Activated B cell treated with CpG ODN at 0.5 μM for 24 hours (primary cell): ENCODE measurements at regions not wholly inside any gene's neighbourhood (a gene's known extent, or its start where the extent isn't known, plus 50 kb on each side); places are given as distances from the start of the nearest gene placed in this dataset.

Experiments
- ATAC-seq: fragments of 200-7000 bp; cut with Tn5 transposase; one replicate; pipeline ENCODE4 v1.10.0; 2021; ENCODE audit warnings: low read depth, mild to moderate bottlenecking, moderate library complexity
- CTCF ChIA-PET: fragments of 350-600 bp; sonication (Branson Sonifier 250); formaldehyde crosslinking; loops from one replicate; lab custom pipeline; 2021; ENCODE audit warnings: antibody characterized with exemption; lab: Charles Lee
- POLR2A ChIA-PET: fragments of 350-600 bp; sonication (Branson Sonifier 250); formaldehyde crosslinking; loops from one replicate; lab custom pipeline; 2021; ENCODE audit warnings: antibody characterized with exemption; lab: Charles Lee
- DNase-seq: peaks from one replicate; pipeline ENCODE4 v3.0.0; 2022
- H3K27ac Mint-ChIP-seq: one replicate; pipeline ENCODE4 v1.8.0; 2020; ENCODE audit warnings: mixed read lengths
- H3K27me3 Mint-ChIP-seq: one replicate; pipeline ENCODE4 v1.8.0; 2021; ENCODE audit warnings: mixed read lengths
- H3K36me3 Mint-ChIP-seq: one replicate; pipeline ENCODE4 v1.8.0; 2021; ENCODE audit warnings: low read depth, mixed read lengths
- H3K4me1 Mint-ChIP-seq: one replicate; pipeline ENCODE4 v1.8.0; 2021; ENCODE audit warnings: mixed read lengths
- H3K4me3 Mint-ChIP-seq: one replicate; pipeline ENCODE4 v1.8.0; 2020; ENCODE audit warnings: mild to moderate bottlenecking, mixed read lengths
- H3K9me3 Mint-ChIP-seq: one replicate; pipeline ENCODE4 v1.8.0; 2020; ENCODE audit warnings: mixed read lengths
- intact Hi-C: fragments of 100-400 bp; cut with micrococcal nuclease; formaldehyde crosslinking; loops from one replicate; pipeline ENCODE4 v1.15.1; 2024
- TF ChIP-seq, protein P1 (sequence below): fragments of 200-600 bp; IDR thresholded peaks from one replicate; pipeline ENCODE4 v1.8.0; 2022; ENCODE audit warnings: antibody characterized with exemption, mild to moderate bottlenecking

DNA sequence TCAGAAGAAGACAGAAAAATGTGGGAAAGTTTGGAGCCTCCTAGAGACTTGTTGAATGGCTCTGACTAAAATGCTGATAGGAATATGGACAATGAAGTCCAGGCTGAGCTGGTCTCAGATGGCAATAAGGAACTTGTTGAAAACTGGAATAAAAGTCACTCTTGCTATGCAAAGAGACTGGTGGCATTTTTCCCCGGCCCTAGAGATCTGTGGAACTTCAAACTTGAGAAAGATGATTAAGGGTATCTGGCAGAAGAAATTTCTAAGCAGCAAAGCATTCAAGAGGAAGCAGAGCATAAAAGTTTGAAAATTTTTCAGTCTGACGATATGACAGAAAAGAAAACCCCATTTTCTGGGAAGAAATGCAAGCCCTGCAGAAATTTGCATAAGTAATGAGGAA is 159.3 kb downstream of the MREG start:
- ChIA-PET CTCF (no interaction called here), POLR2A (no interaction called here)
- peaks cover 5% of the 10 kb centered on the region for H3K9me3 Mint-ChIP-seq
- ATAC-seq (no peak), DNase-seq (no peak)
- H3K4me3 Mint-ChIP-seq: no peak overlapping the region
- H3K4me1 Mint-ChIP-seq: no peaks in the 10 kb centered on the region
- H3K36me3 Mint-ChIP-seq: no peaks in the 10 kb centered on the region
- intact Hi-C loops: no loop called here
- H3K27me3 Mint-ChIP-seq: peaks cover 2% of the 10 kb centered on the region
- H3K27ac Mint-ChIP-seq: no peak overlapping the region
- TF ChIP-seq, protein P1, sequence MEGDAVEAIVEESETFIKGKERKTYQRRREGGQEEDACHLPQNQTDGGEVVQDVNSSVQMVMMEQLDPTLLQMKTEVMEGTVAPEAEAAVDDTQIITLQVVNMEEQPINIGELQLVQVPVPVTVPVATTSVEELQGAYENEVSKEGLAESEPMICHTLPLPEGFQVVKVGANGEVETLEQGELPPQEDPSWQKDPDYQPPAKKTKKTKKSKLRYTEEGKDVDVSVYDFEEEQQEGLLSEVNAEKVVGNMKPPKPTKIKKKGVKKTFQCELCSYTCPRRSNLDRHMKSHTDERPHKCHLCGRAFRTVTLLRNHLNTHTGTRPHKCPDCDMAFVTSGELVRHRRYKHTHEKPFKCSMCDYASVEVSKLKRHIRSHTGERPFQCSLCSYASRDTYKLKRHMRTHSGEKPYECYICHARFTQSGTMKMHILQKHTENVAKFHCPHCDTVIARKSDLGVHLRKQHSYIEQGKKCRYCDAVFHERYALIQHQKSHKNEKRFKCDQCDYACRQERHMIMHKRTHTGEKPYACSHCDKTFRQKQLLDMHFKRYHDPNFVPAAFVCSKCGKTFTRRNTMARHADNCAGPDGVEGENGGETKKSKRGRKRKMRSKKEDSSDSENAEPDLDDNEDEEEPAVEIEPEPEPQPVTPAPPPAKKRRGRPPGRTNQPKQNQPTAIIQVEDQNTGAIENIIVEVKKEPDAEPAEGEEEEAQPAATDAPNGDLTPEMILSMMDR: no peak

- Mint-ChIP-seq H3K4me1 (no peaks in the 10 kb centered on the region), H3K9me3 (peaks cover 5% of the 10 kb centered on the region), H3K27me3 (peaks cover 2% of the 10 kb centered on the region), H3K27ac (no peak overlapping the region), H3K36me3 (no peaks in the 10 kb centered on the region), H3K4me3 (no peak overlapping the region)
- POLR2A ChIA-PET: no interaction called here
- CTCF ChIA-PET: no interaction called here
- DNase-seq (no peak), ATAC-seq (no peak)
- intact Hi-C loops: no loop called here
- TF ChIP-seq, protein P1: no peak
These were observed 161.7 kb downstream of the MREG start for GRCh38 chr2:215851696-215852095.

GRCh38 chr2:215851082-215851481 is 162.3 kb downstream of the MREG start:
- H3K36me3 Mint-ChIP-seq: no peaks in the 10 kb centered on the region
- ChIA-PET CTCF (no interaction called here), POLR2A (no interaction called here)
- ATAC-seq (no peak), DNase-seq (no peak)
- intact Hi-C loops: no loop called here
- no peak overlapping the region for H3K4me3 Mint-ChIP-seq
- H3K4me1 Mint-ChIP-seq: peaks cover 3% of the 10 kb centered on the region
- TF ChIP-seq, protein P1: no peak
- H3K27me3 Mint-ChIP-seq: peaks cover 2% of the 10 kb centered on the region
- peaks cover 5% of the 10 kb centered on the region for H3K9me3 Mint-ChIP-seq
- H3K27ac Mint-ChIP-seq: no peak overlapping the region

GRCh38 chr2:215850380-215850779 is 163.0 kb downstream of the MREG start:
- TF ChIP-seq, protein P1: no peak
- Mint-ChIP-seq H3K27ac (no peak overlapping the region), H3K4me1 (peaks cover 6% of the 10 kb centered on the region), H3K4me3 (no peak overlapping the region), H3K36me3 (no peaks in the 10 kb centered on the region), H3K27me3 (peaks cover 2% of the 10 kb centered on the region), H3K9me3 (peaks cover 5% of the 10 kb centered on the region)
- intact Hi-C loops: no loop called here
- no peak for ATAC-seq
- DNase-seq: no peak
- POLR2A ChIA-PET: no interaction called here
- CTCF ChIA-PET: no interaction called here

GRCh38 chr2:215849771-215850170 is 163.6 kb downstream of the MREG start:
- Mint-ChIP-seq H3K27me3 (peaks cover 2% of the 10 kb centered on the region), H3K27ac (no peak overlapping the region), H3K9me3 (peaks cover 5% of the 10 kb centered on the region), H3K4me3 (no peak overlapping the region), H3K36me3 (no peaks in the 10 kb centered on the region), H3K4me1 (peaks cover 6% of the 10 kb centered on the region)
- intact Hi-C loops: no loop called here
- TF ChIP-seq, protein P1: no peak
- ATAC-seq (no peak), DNase-seq (no peak)
- CTCF ChIA-PET: no interaction called here
- POLR2A ChIA-PET: no interaction called here
